HG03575 (cell line): ENCODE measurements at regions not wholly inside any gene's neighbourhood (a gene's known extent, or its start where the extent isn't known, plus 50 kb on each side); places are given as distances from the start of the nearest gene placed in this dataset.
"Not testable (repeated sequence)": the region's sequence is repeated elsewhere in the genome, so short reads cannot be mapped to it uniquely, and the experiment has no call there.

Experiments
- ATAC-seq: cut with Tn5 transposase; IDR thresholded peaks from one replicate; pipeline ENCODE4 v1.9.1; 2021; ENCODE audit not compliant: unreplicated experiment, insufficient number of reproducible peaks, low FRiP score; ENCODE audit errors: extremely low read depth

GRCh38 chr12:25615119-25615518 is 62.0 kb upstream of the LMNTD1 start:
- ATAC-seq, result no peak

GRCh38 chr12:25616286-25616685 is 63.2 kb upstream of the LMNTD1 start:
- no peak for ATAC-seq

DNA sequence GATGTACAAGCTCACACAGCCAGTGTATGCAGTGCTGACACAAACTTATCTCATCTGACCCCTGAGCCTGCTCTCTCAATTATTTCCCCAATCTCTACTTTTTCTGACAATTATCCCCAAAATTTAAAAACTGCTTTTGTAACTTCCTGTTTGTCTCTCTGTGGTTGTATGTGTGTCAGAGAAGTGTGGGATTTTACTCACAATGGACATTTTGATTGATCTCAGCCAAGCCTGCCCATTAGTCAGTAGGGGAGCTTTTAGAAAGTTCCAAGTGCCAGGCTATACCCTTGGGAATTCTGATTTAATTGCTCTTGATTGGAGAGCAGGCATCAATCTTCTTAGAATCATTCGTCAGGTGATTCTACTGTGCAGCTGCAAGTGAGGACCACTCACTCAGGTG is 64.9 kb upstream of the LMNTD1 start:
- ATAC-seq, result no peak

DNA sequence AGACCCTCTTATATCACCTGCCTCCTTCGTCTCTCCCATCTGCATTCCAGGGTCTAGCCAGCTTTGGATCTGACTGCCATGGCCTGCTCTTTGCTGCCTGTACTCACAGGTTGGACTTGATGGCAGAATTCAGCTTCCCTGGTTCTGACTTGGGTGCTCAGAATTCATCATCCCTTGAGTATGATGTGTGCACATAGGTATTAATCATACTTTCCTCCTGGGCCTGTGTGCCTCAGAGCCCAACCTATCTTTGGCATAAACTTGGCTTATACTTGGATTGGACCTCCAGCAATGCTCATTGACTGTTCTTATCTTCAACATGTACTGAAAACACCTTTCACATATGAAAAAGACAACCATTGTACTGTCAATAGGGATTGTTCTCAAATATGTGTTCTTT is 70.7 kb upstream of the LMNTD1 start:
- no peak for ATAC-seq

- no peak for ATAC-seq
Observed at GRCh38 chr12:25625146-25625545, 72.1 kb upstream of the LMNTD1 start.

DNA sequence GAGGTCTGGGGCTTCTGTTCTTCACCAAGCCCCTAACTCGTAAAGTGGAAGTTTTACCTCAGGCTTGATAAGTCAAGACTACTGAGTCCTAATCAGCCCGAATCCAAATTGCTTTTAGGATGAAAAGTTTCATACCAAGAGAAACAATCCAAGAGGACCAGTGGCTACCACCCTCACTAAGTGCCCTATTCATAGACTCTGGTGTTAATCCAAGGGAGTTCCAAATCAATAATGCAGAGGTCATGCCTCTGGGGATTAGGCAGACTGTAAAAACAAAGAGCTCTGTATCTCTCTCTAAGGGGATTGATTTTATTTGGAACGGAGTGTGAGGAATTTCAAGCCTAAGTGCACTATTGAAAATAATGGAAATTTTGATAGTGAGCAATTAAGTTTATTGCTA is 76.3 kb upstream of the LMNTD1 start:
- ATAC-seq, result no peak

GRCh38 chr12:25630735-25631515 is 77.8 kb upstream of the LMNTD1 start:
- ATAC-seq, result not testable (repeated sequence)

GRCh38 chr12:25633149-25633548 is 80.1 kb upstream of the LMNTD1 start:
- not testable (repeated sequence) for ATAC-seq

DNA sequence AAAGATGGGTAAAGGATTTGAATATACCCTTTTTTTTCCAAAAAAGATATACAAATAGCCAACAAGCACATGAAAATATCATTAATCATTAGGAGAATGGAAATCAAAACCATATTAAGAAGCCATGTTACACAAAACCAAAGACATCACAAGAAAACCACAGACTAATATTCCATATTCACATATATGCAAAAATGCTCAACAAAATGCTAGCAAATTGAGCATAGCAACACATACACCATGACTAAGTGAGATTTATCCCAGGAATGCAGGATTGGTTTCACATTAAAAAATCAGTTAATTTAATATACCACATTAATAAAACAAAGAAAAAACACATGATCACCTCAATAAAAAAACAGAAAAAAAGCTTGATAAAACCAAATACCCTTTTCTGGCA is 84.7 kb upstream of the LMNTD1 start:
- no peak for ATAC-seq

- ATAC-seq, result no peak
Observed at GRCh38 chr12:25639406-25639805, 86.3 kb upstream of the LMNTD1 start.

GRCh38 chr12:25644979-25645378 is 91.9 kb upstream of the LMNTD1 start:
- ATAC-seq, result no peak

- ATAC-seq, result no peak
Observed at GRCh38 chr12:25645427-25645826, 92.3 kb upstream of the LMNTD1 start.

DNA sequence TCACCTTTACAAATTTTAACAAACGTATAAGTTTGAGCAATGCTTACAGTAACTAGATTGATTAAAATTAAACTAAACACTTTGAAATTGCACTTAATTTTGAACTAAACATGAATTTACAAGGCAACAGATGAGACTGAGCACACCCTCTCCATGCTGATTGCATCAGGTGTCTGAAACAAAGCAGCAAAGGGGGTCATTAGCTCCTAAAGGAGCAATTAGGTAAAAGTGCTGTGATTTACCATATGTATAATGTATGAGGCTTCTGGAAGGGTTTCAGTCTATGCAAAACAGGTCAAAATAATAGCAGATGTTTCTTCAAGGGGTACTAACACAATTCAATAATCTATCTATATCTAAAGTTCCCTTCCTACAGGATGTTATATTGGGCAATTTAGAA is 98.8 kb upstream of the LMNTD1 start:
- no peak for ATAC-seq

DNA sequence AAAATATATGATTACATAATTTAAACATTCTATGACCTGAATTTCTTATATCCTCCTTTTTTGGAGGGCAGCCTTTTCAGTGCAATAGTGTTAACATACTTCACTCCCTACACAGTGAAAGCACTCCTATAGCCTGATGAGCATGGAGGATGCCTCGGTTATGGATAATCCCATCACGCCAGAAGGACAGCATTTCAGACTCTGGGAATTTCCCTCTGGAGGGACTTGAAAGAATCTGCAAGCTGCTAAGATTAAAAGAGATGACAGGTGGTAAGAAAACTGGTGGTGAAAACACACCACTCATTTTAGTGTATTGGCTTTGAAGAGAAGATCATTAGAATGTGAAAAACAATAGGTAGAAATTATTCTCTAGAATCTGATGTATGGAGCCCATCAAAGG is 99.3 kb upstream of the LMNTD1 start:
- no peak for ATAC-seq

- no peak for ATAC-seq
Observed at GRCh38 chr12:25653487-25654175, 100.5 kb upstream of the LMNTD1 start.

GRCh38 chr12:25655702-25656101 is 102.6 kb upstream of the LMNTD1 start:
- ATAC-seq, result no peak

- ATAC-seq, result no peak
Observed at GRCh38 chr12:25659621-25660020, 106.5 kb upstream of the LMNTD1 start.

GRCh38 chr12:25670076-25671055 is 117.3 kb upstream of the LMNTD1 start:
- ATAC-seq, result no peak

- ATAC-seq, result no peak
Observed at GRCh38 chr12:25675808-25676207, 122.7 kb upstream of the LMNTD1 start.
